ENCODE measurements at regions not wholly inside any gene's neighbourhood (a gene's known extent, or its start where the extent isn't known, plus 50 kb on each side); places are given as distances from the start of the nearest gene placed in this dataset.

GRCh38 chr11:29364006-29364405, 652.8 kb downstream of the KCNA4 start:
- intact Hi-C loops (cut with micrococcal nuclease; ENCODE audit: unreplicated experiment) (no loop called here), in situ Hi-C loops (cut with HindIII; ENCODE audit: low pct_unique_long_range_greater_than_20kb, low sequenced_read_pairs) (no loop called here)
- Histone ChIP-seq H3K27me3 (ENCODE audit: control insufficient read depth, insufficient read depth, low read length) (no peaks in the 10 kb centered on the region), H3K4me3 (ENCODE audit: low read depth in 2 of 2, low read length in 2 of 2) (no peak overlapping the region), H3K27ac (ENCODE audit: low read length) (no peak overlapping the region), H3K36me3 (ENCODE audit: control insufficient read depth, insufficient read depth, low read length) (no peaks in the 10 kb centered on the region), H3K4me1 (ENCODE audit: control insufficient read depth, insufficient read depth, low read length) (no peaks in the 10 kb centered on the region), H3K9me3 (ENCODE audit: control insufficient read depth, insufficient read depth, low read depth, low read length) (no peaks in the 10 kb centered on the region)
- ATAC-seq: no peak
- ChIA-PET POLR2A (no interaction called here), CTCF (no interaction called here)
- TF ChIP-seq SIN3A (IDR thresholded peaks at IDR 0.05; ENCODE audit: borderline replicate concordance, insufficient read depth, low read depth, low read length) (no peak), POLR2AphosphoS5 (IDR thresholded peaks at IDR 0.05; ENCODE audit: low read depth, low read length) (no peak), TCF7L2 (IDR thresholded peaks at IDR 0.05; ENCODE audit: low read depth, low read length) (no peak), REST (IDR thresholded peaks at IDR 0.05; ENCODE audit: insufficient read depth in 1 of 2, low read depth in 2 of 2, low read length in 1 of 2) (no peak), CTCF (IDR thresholded peaks at IDR 0.05) (no peak)
- no TSS peak for BruUV-seq (replicated peaks)
- no peak for DNase-seq (ENCODE audit: low read depth, low spot score)

GRCh38 chr11:29361369-29361768, 655.5 kb downstream of the KCNA4 start:
- Histone ChIP-seq H3K36me3 (ENCODE audit: control insufficient read depth, insufficient read depth, low read length) (no peaks in the 10 kb centered on the region), H3K4me3 (ENCODE audit: low read depth in 2 of 2, low read length in 2 of 2) (no peak overlapping the region), H3K27me3 (ENCODE audit: control insufficient read depth, insufficient read depth, low read length) (no peaks in the 10 kb centered on the region), H3K27ac (ENCODE audit: low read length) (no peak overlapping the region), H3K9me3 (ENCODE audit: control insufficient read depth, insufficient read depth, low read depth, low read length) (no peaks in the 10 kb centered on the region), H3K4me1 (ENCODE audit: control insufficient read depth, insufficient read depth, low read length) (no peaks in the 10 kb centered on the region)
- ChIA-PET POLR2A (no interaction called here), CTCF (interaction anchor here (0.5 kb wide), 1 partner anchor 10 kb away, joined by 4 read pairs; no protein-coding TSS in a partner anchor)
- no peak for DNase-seq (ENCODE audit: low read depth, low spot score)
- ATAC-seq: no peak
- TF ChIP-seq POLR2AphosphoS5 (IDR thresholded peaks at IDR 0.05; ENCODE audit: low read depth, low read length) (no peak), SIN3A (IDR thresholded peaks at IDR 0.05; ENCODE audit: borderline replicate concordance, insufficient read depth, low read depth, low read length) (no peak), TCF7L2 (IDR thresholded peaks at IDR 0.05; ENCODE audit: low read depth, low read length) (no peak), CTCF (IDR thresholded peaks at IDR 0.05) (no peak), REST (IDR thresholded peaks at IDR 0.05; ENCODE audit: insufficient read depth in 1 of 2, low read depth in 2 of 2, low read length in 1 of 2) (no peak)
- no TSS peak for BruUV-seq (replicated peaks)
- intact Hi-C loops (cut with micrococcal nuclease; ENCODE audit: unreplicated experiment): no loop called here
- in situ Hi-C loops (cut with HindIII; ENCODE audit: low pct_unique_long_range_greater_than_20kb, low sequenced_read_pairs): no loop called here
